ENCODE measurements at regions not wholly inside any gene's neighbourhood (a gene's known extent, or its start where the extent isn't known, plus 50 kb on each side); places are given as distances from the start of the nearest gene placed in this dataset.
A peak's percentile ranks its signal among the peaks of the same experiment; 100 is the strongest.
"Not testable (repeated sequence)": the region's sequence is repeated elsewhere in the genome, so short reads cannot be mapped to it uniquely, and the experiment has no call there.

GRCh38 chr12:63450816-63451215 is 217.5 kb downstream of the DPY19L2 start:
- Mint-ChIP-seq H3K4me3 (ENCODE audit: unreplicated experiment) (no peak overlapping the region), H3K36me3 (ENCODE audit: low read depth) (no peaks in the 10 kb centered on the region), H3K27ac (ENCODE audit: unreplicated experiment) (no peak overlapping the region), H3K9me3 (ENCODE audit: low read depth) (no peaks in the 10 kb centered on the region), H3K27me3 (ENCODE audit: low read depth) (no peaks in the 10 kb centered on the region), H3K4me1 (ENCODE audit: low read depth) (no peaks in the 10 kb centered on the region)
- DNase-seq (ENCODE audit: low spot score), result no peak
- peak; percentile 17 for TF ChIP-seq CTCF (IDR thresholded peaks at IDR 0.05)

- Mint-ChIP-seq H3K36me3 (ENCODE audit: low read depth) (no peaks in the 10 kb centered on the region), H3K27ac (ENCODE audit: unreplicated experiment) (no peak overlapping the region), H3K27me3 (ENCODE audit: low read depth) (no peaks in the 10 kb centered on the region), H3K9me3 (ENCODE audit: low read depth) (no peaks in the 10 kb centered on the region), H3K4me3 (ENCODE audit: unreplicated experiment) (no peak overlapping the region), H3K4me1 (ENCODE audit: low read depth) (no peaks in the 10 kb centered on the region)
- TF ChIP-seq CTCF (IDR thresholded peaks at IDR 0.05), result no peak
- DNase-seq (ENCODE audit: low spot score), result no peak
Observed at GRCh38 chr12:63450334-63450733, 218.0 kb downstream of the DPY19L2 start.

GRCh38 chr12:63445224-63445880 is 222.9 kb downstream of the DPY19L2 start:
- no peak for DNase-seq (ENCODE audit: low spot score)
- Mint-ChIP-seq H3K27ac (ENCODE audit: unreplicated experiment) (no peak overlapping the region), H3K36me3 (ENCODE audit: low read depth) (no peaks in the 10 kb centered on the region), H3K9me3 (ENCODE audit: low read depth) (no peaks in the 10 kb centered on the region), H3K4me3 (ENCODE audit: unreplicated experiment) (no peak overlapping the region), H3K4me1 (ENCODE audit: low read depth) (no peaks in the 10 kb centered on the region), H3K27me3 (ENCODE audit: low read depth) (peaks cover 12% of the 10 kb centered on the region)
- no peak for TF ChIP-seq CTCF (IDR thresholded peaks at IDR 0.05)

GRCh38 chr12:63440048-63440447 is 228.2 kb downstream of the DPY19L2 start:
- peaks cover 13% of the 10 kb centered on the region for H3K27me3 Mint-ChIP-seq (ENCODE audit: low read depth)
- no peak overlapping the region for H3K4me3 Mint-ChIP-seq (ENCODE audit: unreplicated experiment)
- no peaks in the 10 kb centered on the region for H3K9me3 Mint-ChIP-seq (ENCODE audit: low read depth)
- DNase-seq (ENCODE audit: low spot score), result no peak
- H3K27ac Mint-ChIP-seq (ENCODE audit: unreplicated experiment), result no peak overlapping the region
- H3K36me3 Mint-ChIP-seq (ENCODE audit: low read depth), result no peaks in the 10 kb centered on the region
- no peaks in the 10 kb centered on the region for H3K4me1 Mint-ChIP-seq (ENCODE audit: low read depth)
- no peak for TF ChIP-seq CTCF (IDR thresholded peaks at IDR 0.05)

- not testable (repeated sequence) for DNase-seq (ENCODE audit: low spot score); H3K4me1 Mint-ChIP-seq (ENCODE audit: low read depth); H3K27ac Mint-ChIP-seq (ENCODE audit: unreplicated experiment); H3K27me3 Mint-ChIP-seq (ENCODE audit: low read depth); H3K9me3 Mint-ChIP-seq (ENCODE audit: low read depth); H3K36me3 Mint-ChIP-seq (ENCODE audit: low read depth); H3K4me3 Mint-ChIP-seq (ENCODE audit: unreplicated experiment)
Observed at GRCh38 chr12:63434384-63434783, 233.9 kb downstream of the DPY19L2 start.

GRCh38 chr12:63427969-63428368 is 240.3 kb downstream of the DPY19L2 start:
- H3K27ac Mint-ChIP-seq (ENCODE audit: unreplicated experiment); H3K27me3 Mint-ChIP-seq (ENCODE audit: low read depth); H3K4me3 Mint-ChIP-seq (ENCODE audit: unreplicated experiment); H3K4me1 Mint-ChIP-seq (ENCODE audit: low read depth); DNase-seq (ENCODE audit: low spot score); H3K9me3 Mint-ChIP-seq (ENCODE audit: low read depth); H3K36me3 Mint-ChIP-seq (ENCODE audit: low read depth): not testable (repeated sequence)

- H3K9me3 Mint-ChIP-seq (ENCODE audit: low read depth); H3K27ac Mint-ChIP-seq (ENCODE audit: unreplicated experiment); H3K4me3 Mint-ChIP-seq (ENCODE audit: unreplicated experiment); DNase-seq (ENCODE audit: low spot score); H3K4me1 Mint-ChIP-seq (ENCODE audit: low read depth); H3K27me3 Mint-ChIP-seq (ENCODE audit: low read depth); H3K36me3 Mint-ChIP-seq (ENCODE audit: low read depth): not testable (repeated sequence)
Observed at GRCh38 chr12:63427029-63427428, 241.3 kb downstream of the DPY19L2 start.
